Endothelial cell of umbilical vein (primary cell): ENCODE measurements at regions not wholly inside any gene's neighbourhood (a gene's known extent, or its start where the extent isn't known, plus 50 kb on each side); places are given as distances from the start of the nearest gene placed in this dataset.

Source experiments
- BruUV-seq: library from RNA; stranded (reverse); fragments of 400-500 nt; replicated peaks from 2 replicates; lab custom pipeline; 2021; lab: Mats Ljungman, UMichigan
- CTCF ChIA-PET: fragments of 300-600, 350-600 bp; sonication (Branson Sonifier 250); formaldehyde crosslinking; loops from one replicate; lab custom pipeline; 2021; ENCODE audit warnings: antibody characterized with exemption, inconsistent platforms; lab: Charles Lee
- POLR2A ChIA-PET: fragments of 300-600, 350-600 bp; sonication (Branson Sonifier 250); formaldehyde crosslinking; loops from one replicate; lab custom pipeline; 2021; ENCODE audit warnings: antibody characterized with exemption, inconsistent platforms; lab: Charles Lee
- DNase-seq: peaks from one replicate; pipeline ENCODE4 v3.0.0-alpha.2; 2011; ENCODE audit warnings: low read depth, low spot score
- FAIRE-seq: peaks from 2 replicates; lab custom pipeline; 2011; peaks lifted over from hg19 to GRCh38; lab: Jason Lieb, UNC
- H2AFZ ChIP-seq: 2 replicates; pipeline ENCODE4 v1.6.0; 2012; ENCODE audit warnings: low read depth, low read length, control low read depth, inconsistent platforms
- H3K27ac ChIP-seq: 2 replicates; pipeline ENCODE4 v1.5.1; 2011; ENCODE audit warnings: low read depth, mild to moderate bottlenecking, control low read depth, low read length, moderate library complexity; ENCODE audit not compliant: insufficient read depth
- H3K27me3 ChIP-seq, 2 experiments: 2 replicates each; pipeline versions ENCODE4 v1.6.0 to v1.6.1; 2011; ENCODE audit warnings: low read length in 2 of 2, mixed read lengths in 1 of 2; ENCODE audit not compliant: control insufficient read depth in 2 of 2, insufficient read depth in 2 of 2
- H3K36me3 ChIP-seq, 2 experiments: 2 replicates in 1 of 2; 3 replicates in 1 of 2; pipeline ENCODE4 v1.5.1; 2011; ENCODE audit warnings: low read length in 2 of 2, mild to moderate bottlenecking in 1 of 2, moderate library complexity in 1 of 2; ENCODE audit not compliant: control insufficient read depth in 2 of 2, insufficient read depth in 2 of 2; ENCODE audit errors: extremely low read depth in 1 of 2
- H3K4me1 ChIP-seq: 3 replicates; pipeline ENCODE4 v1.5.1; 2011; ENCODE audit warnings: mild to moderate bottlenecking, low read length; ENCODE audit not compliant: control insufficient read depth, insufficient read depth; ENCODE audit errors: extremely low read depth
- H3K4me2 ChIP-seq: 2 replicates; pipeline ENCODE4 v1.6.1; 2011; ENCODE audit warnings: low read length, control low read depth, mixed read lengths; ENCODE audit not compliant: insufficient read depth
- H3K4me3 ChIP-seq, 3 experiments: fragments of 200-600 bp in 1 of 3; sonication (generic), shearing (Covaris generic) in 1 of 3; replicated peaks in 1 of 3; 2 replicates each; pipeline ENCODE4 v1.5.1; 2011 to 2016; ENCODE audit warnings: control low read depth in 3 of 3, low read length in 3 of 3, mild to moderate bottlenecking in 2 of 3, inconsistent platforms in 1 of 3, low read depth in 1 of 3, moderate library complexity in 1 of 3; ENCODE audit not compliant: insufficient read depth in 1 of 3
- H3K79me2 ChIP-seq: 2 replicates; pipeline ENCODE4 v1.6.0; 2012; ENCODE audit warnings: low read length, inconsistent platforms; ENCODE audit not compliant: control insufficient read depth, insufficient read depth
- H3K9ac ChIP-seq: replicated peaks from 2 replicates; pipeline ENCODE3; 2011; ENCODE audit warnings: low read length, control low read depth; ENCODE audit not compliant: insufficient read depth; ENCODE audit errors: extremely low read depth
- H3K9me1 ChIP-seq: replicated peaks from 3 replicates; pipeline ENCODE4 v1.6.0; 2011; ENCODE audit warnings: mild to moderate bottlenecking, low read length; ENCODE audit not compliant: control insufficient read depth, insufficient read depth; ENCODE audit errors: extremely low read depth
- H3K9me3 ChIP-seq: replicated peaks from 2 replicates; pipeline ENCODE4 v1.5.1; 2012; ENCODE audit warnings: low read length, inconsistent platforms; ENCODE audit not compliant: control insufficient read depth, insufficient read depth
- H4K20me1 ChIP-seq: replicated peaks from 2 replicates; pipeline ENCODE3; 2011; ENCODE audit warnings: mild to moderate bottlenecking, low read length; ENCODE audit not compliant: control insufficient read depth, insufficient read depth; ENCODE audit errors: extremely low read depth
- CTCF ChIP-seq, 2 donors: IDR thresholded peaks; 1 replicate in 1 of 2; 2 replicates in 1 of 2; pipeline ENCODE4 v1.5.1; 2011; ENCODE audit warnings: low read length in 2 of 2, mild to moderate bottlenecking in 2 of 2, moderate library complexity in 2 of 2, control low read depth in 1 of 2, inconsistent platforms in 1 of 2, low read depth in 1 of 2; ENCODE audit not compliant: insufficient read depth in 1 of 2; ENCODE audit errors: extremely low read depth in 1 of 2
- EZH2 ChIP-seq: IDR thresholded peaks from 2 replicates; pipeline ENCODE4 v1.6.1; 2012; ENCODE audit warnings: borderline replicate concordance, low read depth, mild to moderate bottlenecking, moderate library complexity, low read length, inconsistent platforms; ENCODE audit not compliant: severe bottlenecking
- FOS ChIP-seq: IDR thresholded peaks from 2 replicates; pipeline ENCODE4 v1.6.1; 2011; ENCODE audit warnings: mild to moderate bottlenecking, low read length, moderate library complexity, borderline replicate concordance; ENCODE audit not compliant: insufficient read depth
- GATA2 ChIP-seq: IDR thresholded peaks from 2 replicates; pipeline ENCODE4 v1.7.0; 2011; ENCODE audit warnings: low read depth, mild to moderate bottlenecking, moderate library complexity, mixed read lengths, low read length; ENCODE audit not compliant: insufficient read length, insufficient read depth
- JUN ChIP-seq: IDR thresholded peaks from 2 replicates; pipeline ENCODE4 v1.6.1; 2011; ENCODE audit warnings: borderline replicate concordance, low read depth; ENCODE audit not compliant: insufficient read length, insufficient read depth
- MAX ChIP-seq: IDR thresholded peaks from 2 replicates; pipeline ENCODE4 v1.6.1; 2011; ENCODE audit not compliant: insufficient read depth, insufficient read length
- MYC ChIP-seq: IDR thresholded peaks from one replicate; pipeline ENCODE4 v1.6.1; 2011; ENCODE audit warnings: mild to moderate bottlenecking, low read depth, low read length
- POLR2A ChIP-seq: IDR thresholded peaks from 2 replicates; pipeline ENCODE4 v1.6.1; 2012; ENCODE audit warnings: low read depth, mild to moderate bottlenecking, control low read depth, low read length
- POLR2AphosphoS5 ChIP-seq: IDR thresholded peaks from 2 replicates; pipeline ENCODE4 v1.6.1; 2012; ENCODE audit warnings: low read depth, mild to moderate bottlenecking, control low read depth, low read length, moderate library complexity; ENCODE audit not compliant: insufficient read depth
- dilution Hi-C: fragments of 300-500 bp; cut with MboI; formaldehyde crosslinking; loops from one replicate; pipeline ENCODE4 v1.15.0; 2019; ENCODE audit warnings: low sequenced_read_pairs; ENCODE audit not compliant: extremely low pct_ligation_motif_present
- intact Hi-C: fragments of 100-400 bp; cut with micrococcal nuclease; formaldehyde crosslinking; loops from one replicate; pipeline ENCODE4 v1.10.0; 2022

- no peak overlapping the region for H3K4me2 ChIP-seq
- CTCF ChIA-PET, result no interaction called here
- H3K79me2 ChIP-seq, result no peaks in the 10 kb centered on the region
- POLR2A ChIA-PET, result no interaction called here
- H4K20me1 ChIP-seq, result no peaks in the 10 kb centered on the region
- no peak for TF ChIP-seq POLR2A
- no peak for TF ChIP-seq FOS
- no peak for TF ChIP-seq MYC
- no peak for TF ChIP-seq EZH2
- no peak for TF ChIP-seq POLR2AphosphoS5
- no peak for TF ChIP-seq JUN
- no peak for TF ChIP-seq GATA2
- no peak for TF ChIP-seq MAX
- TF ChIP-seq CTCF (IDR thresholded peaks at IDR 0.05; ENCODE audit: extremely low read depth in 1 of 2, insufficient read depth in 1 of 2, low read depth in 1 of 2, low read length in 2 of 2), result no peak
- H3K36me3 ChIP-seq, result no peaks in the 10 kb centered on the region
- dilution Hi-C loops, result no loop called here
- no TSS peak for BruUV-seq
- DNase-seq (no peak), FAIRE-seq (no peak)
- H3K9me3 ChIP-seq, result no peaks in the 10 kb centered on the region
- H3K9me1 ChIP-seq, result no peaks in the 10 kb centered on the region
- no peak overlapping the region for H3K9ac ChIP-seq
- no peaks in the 10 kb centered on the region for H3K4me1 ChIP-seq
- intact Hi-C loops, result no loop called here
- H3K27ac ChIP-seq, result no peak overlapping the region
- H3K4me3 ChIP-seq, result no peak overlapping the region
- H3K27me3 ChIP-seq, result no peaks in the 10 kb centered on the region
- no peak overlapping the region for H2AFZ ChIP-seq
Measured at GRCh38 chr2:220482716-220483115, 855.3 kb downstream of the SLC4A3 start.
